ENCODE measurements at regions not wholly inside any gene's neighbourhood (a gene's known extent, or its start where the extent isn't known, plus 50 kb on each side); places are given as distances from the start of the nearest gene placed in this dataset.

- Mint-ChIP-seq H3K27me3 (ENCODE audit: insufficient read depth) (peaks cover 3% of the 10 kb centered on the region), H3K27ac (no peak overlapping the region), H3K4me1 (ENCODE audit: low read depth) (no peaks in the 10 kb centered on the region), H3K36me3 (ENCODE audit: low read depth) (no peaks in the 10 kb centered on the region), H3K9me3 (no peaks in the 10 kb centered on the region), H3K4me3 (no peak overlapping the region)
- intact Hi-C loops (cut with micrococcal nuclease), result no loop called here
- no peak for DNase-seq (ENCODE audit: low spot score)
Observed at GRCh38 chr4:36508394-36508793, 227.0 kb downstream of the DTHD1 start.

- Mint-ChIP-seq H3K27me3 (ENCODE audit: insufficient read depth) (peaks cover 3% of the 10 kb centered on the region), H3K27ac (no peak overlapping the region), H3K36me3 (ENCODE audit: low read depth) (no peaks in the 10 kb centered on the region), H3K4me1 (ENCODE audit: low read depth) (no peaks in the 10 kb centered on the region), H3K4me3 (no peak overlapping the region), H3K9me3 (no peaks in the 10 kb centered on the region)
- intact Hi-C loops (cut with micrococcal nuclease), result no loop called here
- no peak for DNase-seq (ENCODE audit: low spot score)
Observed at GRCh38 chr4:36509845-36510244, 228.4 kb downstream of the DTHD1 start.

- no peak for DNase-seq (ENCODE audit: low spot score)
- H3K9me3 Mint-ChIP-seq, result no peaks in the 10 kb centered on the region
- no peaks in the 10 kb centered on the region for H3K4me1 Mint-ChIP-seq (ENCODE audit: low read depth)
Observed at GRCh38 chr4:36511785-36512184, 230.4 kb downstream of the DTHD1 start.

GRCh38 chr4:36516522-36517095, 235.2 kb downstream of the DTHD1 start:
- Mint-ChIP-seq H3K4me1 (ENCODE audit: low read depth) (no peaks in the 10 kb centered on the region), H3K4me3 (no peak overlapping the region), H3K27me3 (ENCODE audit: insufficient read depth) (peaks cover 2% of the 10 kb centered on the region), H3K36me3 (ENCODE audit: low read depth) (no peaks in the 10 kb centered on the region), H3K9me3 (no peaks in the 10 kb centered on the region), H3K27ac (no peak overlapping the region)
- intact Hi-C loops (cut with micrococcal nuclease), result no loop called here
- DNase-seq (ENCODE audit: low spot score), result no peak

More at GRCh38 chr4:36511785-36512184, 230.4 kb downstream of the DTHD1 start:
- Mint-ChIP-seq H3K27ac (no peak overlapping the region), H3K4me3 (no peak overlapping the region), H3K27me3 (ENCODE audit: insufficient read depth) (peaks cover 3% of the 10 kb centered on the region), H3K36me3 (ENCODE audit: low read depth) (no peaks in the 10 kb centered on the region)
- intact Hi-C loops (cut with micrococcal nuclease), result no loop called here

- no peak overlapping the region for H3K4me3 Mint-ChIP-seq
- H3K27ac Mint-ChIP-seq, result no peak overlapping the region
- H3K9me3 Mint-ChIP-seq, result peaks cover 13% of the 10 kb centered on the region
- no peaks in the 10 kb centered on the region for H3K36me3 Mint-ChIP-seq (ENCODE audit: low read depth)
- DNase-seq (ENCODE audit: low spot score), result no peak
- H3K27me3 Mint-ChIP-seq (ENCODE audit: insufficient read depth), result peaks cover 2% of the 10 kb centered on the region
- intact Hi-C loops (cut with micrococcal nuclease), result no loop called here
- H3K4me1 Mint-ChIP-seq (ENCODE audit: low read depth), result no peaks in the 10 kb centered on the region
Observed at GRCh38 chr4:36523182-36523581, 241.8 kb downstream of the DTHD1 start.

- no peaks in the 10 kb centered on the region for H3K27me3 Mint-ChIP-seq (ENCODE audit: insufficient read depth)
Observed at GRCh38 chr4:36532670-36533379, 251.4 kb downstream of the DTHD1 start.

GRCh38 chr4:36533944-36534343, 252.5 kb downstream of the DTHD1 start:
- peaks cover 6% of the 10 kb centered on the region for H3K9me3 Mint-ChIP-seq
- intact Hi-C loops (cut with micrococcal nuclease), result no loop called here
- H3K27me3 Mint-ChIP-seq (ENCODE audit: insufficient read depth), result no peaks in the 10 kb centered on the region
- no peak overlapping the region for H3K27ac Mint-ChIP-seq
- H3K36me3 Mint-ChIP-seq (ENCODE audit: low read depth), result no peaks in the 10 kb centered on the region
- DNase-seq (ENCODE audit: low spot score), result no peak
- no peak overlapping the region for H3K4me3 Mint-ChIP-seq
- no peaks in the 10 kb centered on the region for H3K4me1 Mint-ChIP-seq (ENCODE audit: low read depth)

More at GRCh38 chr4:36532670-36533379, 251.4 kb downstream of the DTHD1 start:
- Mint-ChIP-seq H3K27ac (no peak overlapping the region), H3K4me3 (no peak overlapping the region), H3K4me1 (ENCODE audit: low read depth) (no peaks in the 10 kb centered on the region), H3K9me3 (peaks cover 17% of the 10 kb centered on the region), H3K36me3 (ENCODE audit: low read depth) (no peaks in the 10 kb centered on the region)
- intact Hi-C loops (cut with micrococcal nuclease), result no loop called here
- DNase-seq (ENCODE audit: low spot score), result no peak

GRCh38 chr4:36547383-36547782, 266.0 kb downstream of the DTHD1 start:
- Mint-ChIP-seq H3K27ac (no peak overlapping the region), H3K27me3 (ENCODE audit: insufficient read depth) (no peaks in the 10 kb centered on the region), H3K9me3 (no peaks in the 10 kb centered on the region), H3K36me3 (ENCODE audit: low read depth) (no peaks in the 10 kb centered on the region), H3K4me1 (ENCODE audit: low read depth) (peaks cover 7% of the 10 kb centered on the region), H3K4me3 (no peak overlapping the region)
- intact Hi-C loops (cut with micrococcal nuclease), result loop anchor here (5.0 kb wide), 1 partner anchor 195 kb away; no protein-coding TSS in a partner anchor
- no peak for DNase-seq (ENCODE audit: low spot score)

- no peak overlapping the region for H3K27ac Mint-ChIP-seq
- peaks cover 7% of the 10 kb centered on the region for H3K4me1 Mint-ChIP-seq (ENCODE audit: low read depth)
- no peaks in the 10 kb centered on the region for H3K36me3 Mint-ChIP-seq (ENCODE audit: low read depth)
- no peaks in the 10 kb centered on the region for H3K9me3 Mint-ChIP-seq
- no peaks in the 10 kb centered on the region for H3K27me3 Mint-ChIP-seq (ENCODE audit: insufficient read depth)
- no peak for DNase-seq (ENCODE audit: low spot score)
- intact Hi-C loops (cut with micrococcal nuclease), result loop anchor here (5.0 kb wide), 1 partner anchor 197 kb away; no protein-coding TSS in a partner anchor
- H3K4me3 Mint-ChIP-seq, result no peak overlapping the region
Observed at GRCh38 chr4:36549252-36549651, 267.8 kb downstream of the DTHD1 start.

GRCh38 chr4:36549992-36550391, 268.6 kb downstream of the DTHD1 start:
- H3K27ac Mint-ChIP-seq, result no peak overlapping the region
- DNase-seq (ENCODE audit: low spot score), result no peak
- H3K4me3 Mint-ChIP-seq, result no peak overlapping the region
- no peaks in the 10 kb centered on the region for H3K36me3 Mint-ChIP-seq (ENCODE audit: low read depth)
- H3K4me1 Mint-ChIP-seq (ENCODE audit: low read depth), result peaks cover 7% of the 10 kb centered on the region
- H3K9me3 Mint-ChIP-seq, result no peaks in the 10 kb centered on the region
- intact Hi-C loops (cut with micrococcal nuclease), result loop anchor here (5.0 to 10.0 kb wide), 2 partner anchors 198 to 265 kb away; partner anchors contain the start of gene DTHD1
- no peaks in the 10 kb centered on the region for H3K27me3 Mint-ChIP-seq (ENCODE audit: insufficient read depth)

GRCh38 chr4:36551697-36552214, 270.3 kb downstream of the DTHD1 start:
- peaks cover 7% of the 10 kb centered on the region for H3K4me1 Mint-ChIP-seq (ENCODE audit: low read depth)
- no peaks in the 10 kb centered on the region for H3K9me3 Mint-ChIP-seq
- DNase-seq (ENCODE audit: low spot score), result no peak
- H3K27me3 Mint-ChIP-seq (ENCODE audit: insufficient read depth), result no peaks in the 10 kb centered on the region
- H3K27ac Mint-ChIP-seq, result peak overlapping the region; percentile 28
- no peak overlapping the region for H3K4me3 Mint-ChIP-seq
- H3K36me3 Mint-ChIP-seq (ENCODE audit: low read depth), result no peaks in the 10 kb centered on the region
- intact Hi-C loops (cut with micrococcal nuclease), result loop anchor here (10.0 kb wide), 1 partner anchor 267 kb away; the partner anchor contains the start of gene DTHD1

GRCh38 chr4:36553029-36553428, 271.6 kb downstream of the DTHD1 start:
- intact Hi-C loops (cut with micrococcal nuclease), result loop anchor here (10.0 kb wide), 1 partner anchor 268 kb away; the partner anchor contains the start of gene DTHD1
- Mint-ChIP-seq H3K27ac (no peak overlapping the region), H3K4me3 (no peak overlapping the region), H3K4me1 (ENCODE audit: low read depth) (peaks cover 7% of the 10 kb centered on the region), H3K36me3 (ENCODE audit: low read depth) (no peaks in the 10 kb centered on the region), H3K27me3 (ENCODE audit: insufficient read depth) (no peaks in the 10 kb centered on the region), H3K9me3 (no peaks in the 10 kb centered on the region)
- no peak for DNase-seq (ENCODE audit: low spot score)

GRCh38 chr4:36553453-36553852, 272.0 kb downstream of the DTHD1 start:
- Mint-ChIP-seq H3K27me3 (ENCODE audit: insufficient read depth) (no peaks in the 10 kb centered on the region), H3K27ac (no peak overlapping the region), H3K4me1 (ENCODE audit: low read depth) (peaks cover 7% of the 10 kb centered on the region), H3K36me3 (ENCODE audit: low read depth) (no peaks in the 10 kb centered on the region), H3K4me3 (no peak overlapping the region), H3K9me3 (no peaks in the 10 kb centered on the region)
- no peak for DNase-seq (ENCODE audit: low spot score)
- intact Hi-C loops (cut with micrococcal nuclease), result loop anchor here (10.0 kb wide), 1 partner anchor 269 kb away; the partner anchor contains the start of gene DTHD1
